ENCODE measurements at regions not wholly inside any gene's neighbourhood (a gene's known extent, or its start where the extent isn't known, plus 50 kb on each side); places are given as distances from the start of the nearest gene placed in this dataset.

DNA sequence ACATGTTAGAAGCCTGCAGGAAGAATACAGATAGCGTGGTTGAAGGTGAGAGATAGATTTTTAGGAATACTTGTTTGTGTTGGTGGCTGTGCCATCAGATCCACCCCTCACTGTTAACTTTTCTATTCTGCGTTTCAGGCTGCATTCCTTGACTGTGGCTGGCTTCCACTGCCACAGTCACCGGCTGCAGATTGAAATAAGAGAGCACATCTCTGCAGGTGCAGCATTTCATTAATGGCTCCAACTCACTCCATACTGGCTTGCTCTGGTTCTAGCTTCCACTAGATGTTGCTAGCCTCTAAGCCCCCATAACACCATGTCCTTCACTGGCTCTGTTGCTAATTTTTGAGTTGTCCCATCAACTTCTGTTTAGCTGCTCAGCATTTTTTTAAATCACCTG lies 286.5 kb downstream of the CPS1 start:
- no peak for TF ChIP-seq EZH2 (optimal IDR thresholded peaks at IDR 0.05; ENCODE audit: low read depth, low read length)
- TF ChIP-seq, protein P1, sequence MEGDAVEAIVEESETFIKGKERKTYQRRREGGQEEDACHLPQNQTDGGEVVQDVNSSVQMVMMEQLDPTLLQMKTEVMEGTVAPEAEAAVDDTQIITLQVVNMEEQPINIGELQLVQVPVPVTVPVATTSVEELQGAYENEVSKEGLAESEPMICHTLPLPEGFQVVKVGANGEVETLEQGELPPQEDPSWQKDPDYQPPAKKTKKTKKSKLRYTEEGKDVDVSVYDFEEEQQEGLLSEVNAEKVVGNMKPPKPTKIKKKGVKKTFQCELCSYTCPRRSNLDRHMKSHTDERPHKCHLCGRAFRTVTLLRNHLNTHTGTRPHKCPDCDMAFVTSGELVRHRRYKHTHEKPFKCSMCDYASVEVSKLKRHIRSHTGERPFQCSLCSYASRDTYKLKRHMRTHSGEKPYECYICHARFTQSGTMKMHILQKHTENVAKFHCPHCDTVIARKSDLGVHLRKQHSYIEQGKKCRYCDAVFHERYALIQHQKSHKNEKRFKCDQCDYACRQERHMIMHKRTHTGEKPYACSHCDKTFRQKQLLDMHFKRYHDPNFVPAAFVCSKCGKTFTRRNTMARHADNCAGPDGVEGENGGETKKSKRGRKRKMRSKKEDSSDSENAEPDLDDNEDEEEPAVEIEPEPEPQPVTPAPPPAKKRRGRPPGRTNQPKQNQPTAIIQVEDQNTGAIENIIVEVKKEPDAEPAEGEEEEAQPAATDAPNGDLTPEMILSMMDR (IDR thresholded peaks at IDR 0.05; ENCODE audit: low read length), result no peak
